ENCODE measurements at regions not wholly inside any gene's neighbourhood (a gene's known extent, or its start where the extent isn't known, plus 50 kb on each side); places are given as distances from the start of the nearest gene placed in this dataset.

GRCh38 chr10:78550090-78550489 is 516.4 kb downstream of the RPS24 start:
- TF ChIP-seq, protein P1, sequence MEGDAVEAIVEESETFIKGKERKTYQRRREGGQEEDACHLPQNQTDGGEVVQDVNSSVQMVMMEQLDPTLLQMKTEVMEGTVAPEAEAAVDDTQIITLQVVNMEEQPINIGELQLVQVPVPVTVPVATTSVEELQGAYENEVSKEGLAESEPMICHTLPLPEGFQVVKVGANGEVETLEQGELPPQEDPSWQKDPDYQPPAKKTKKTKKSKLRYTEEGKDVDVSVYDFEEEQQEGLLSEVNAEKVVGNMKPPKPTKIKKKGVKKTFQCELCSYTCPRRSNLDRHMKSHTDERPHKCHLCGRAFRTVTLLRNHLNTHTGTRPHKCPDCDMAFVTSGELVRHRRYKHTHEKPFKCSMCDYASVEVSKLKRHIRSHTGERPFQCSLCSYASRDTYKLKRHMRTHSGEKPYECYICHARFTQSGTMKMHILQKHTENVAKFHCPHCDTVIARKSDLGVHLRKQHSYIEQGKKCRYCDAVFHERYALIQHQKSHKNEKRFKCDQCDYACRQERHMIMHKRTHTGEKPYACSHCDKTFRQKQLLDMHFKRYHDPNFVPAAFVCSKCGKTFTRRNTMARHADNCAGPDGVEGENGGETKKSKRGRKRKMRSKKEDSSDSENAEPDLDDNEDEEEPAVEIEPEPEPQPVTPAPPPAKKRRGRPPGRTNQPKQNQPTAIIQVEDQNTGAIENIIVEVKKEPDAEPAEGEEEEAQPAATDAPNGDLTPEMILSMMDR (IDR thresholded peaks at IDR 0.05): no peak
- no peak for TF ChIP-seq POLR2AphosphoS5 (IDR thresholded peaks at IDR 0.05)
- TF ChIP-seq POLR2A (IDR thresholded peaks at IDR 0.05): no peak

Measured in suprapubic skin (tissue), 4 donors.